ENCODE measurements at regions not wholly inside any gene's neighbourhood (a gene's known extent, or its start where the extent isn't known, plus 50 kb on each side); places are given as distances from the start of the nearest gene placed in this dataset.

DNA sequence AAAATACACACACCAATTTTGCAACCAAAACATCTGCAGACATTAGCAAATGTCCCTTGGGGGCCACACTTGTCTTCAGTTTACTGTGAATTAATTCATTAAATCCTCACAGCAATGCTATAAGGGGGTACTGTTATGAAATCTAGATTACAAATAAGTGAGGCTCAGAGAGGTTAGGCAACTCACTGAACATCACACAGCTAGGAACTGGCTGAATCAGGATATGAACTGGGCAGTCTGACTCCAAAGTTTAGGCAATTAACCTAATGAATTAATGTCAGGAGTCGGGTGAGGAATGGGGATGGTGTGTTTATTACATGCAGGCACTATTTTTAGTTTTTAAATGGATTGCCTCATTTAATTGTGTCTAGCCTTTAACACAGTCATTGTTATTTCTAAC is 305.7 kb upstream of the XYLT1 start:
- TF ChIP-seq, protein P1, sequence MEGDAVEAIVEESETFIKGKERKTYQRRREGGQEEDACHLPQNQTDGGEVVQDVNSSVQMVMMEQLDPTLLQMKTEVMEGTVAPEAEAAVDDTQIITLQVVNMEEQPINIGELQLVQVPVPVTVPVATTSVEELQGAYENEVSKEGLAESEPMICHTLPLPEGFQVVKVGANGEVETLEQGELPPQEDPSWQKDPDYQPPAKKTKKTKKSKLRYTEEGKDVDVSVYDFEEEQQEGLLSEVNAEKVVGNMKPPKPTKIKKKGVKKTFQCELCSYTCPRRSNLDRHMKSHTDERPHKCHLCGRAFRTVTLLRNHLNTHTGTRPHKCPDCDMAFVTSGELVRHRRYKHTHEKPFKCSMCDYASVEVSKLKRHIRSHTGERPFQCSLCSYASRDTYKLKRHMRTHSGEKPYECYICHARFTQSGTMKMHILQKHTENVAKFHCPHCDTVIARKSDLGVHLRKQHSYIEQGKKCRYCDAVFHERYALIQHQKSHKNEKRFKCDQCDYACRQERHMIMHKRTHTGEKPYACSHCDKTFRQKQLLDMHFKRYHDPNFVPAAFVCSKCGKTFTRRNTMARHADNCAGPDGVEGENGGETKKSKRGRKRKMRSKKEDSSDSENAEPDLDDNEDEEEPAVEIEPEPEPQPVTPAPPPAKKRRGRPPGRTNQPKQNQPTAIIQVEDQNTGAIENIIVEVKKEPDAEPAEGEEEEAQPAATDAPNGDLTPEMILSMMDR (IDR thresholded peaks at IDR 0.05; ENCODE audit: low read length): no peak
- TF ChIP-seq EZH2 (optimal IDR thresholded peaks at IDR 0.05; ENCODE audit: low read depth, low read length): no peak

All from MM.1S (cell line).